Activated naive CD4-positive, alpha-beta T cell treated with anti-CD3 and anti-CD28 coated beads, Interleukin-2, amount 50 U/mL, for 24 hours (primary cell): ENCODE measurements at regions not wholly inside any gene's neighbourhood (a gene's known extent, or its start where the extent isn't known, plus 50 kb on each side); places are given as distances from the start of the nearest gene placed in this dataset.
"Not testable (repeated sequence)": the region's sequence is repeated elsewhere in the genome, so short reads cannot be mapped to it uniquely, and the experiment has no call there.

Experiments used
- H3K27ac Mint-ChIP-seq: one replicate; pipeline ENCODE4 v1.8.0; 2021; ENCODE audit warnings: mild to moderate bottlenecking, mixed read lengths
- H3K27me3 Mint-ChIP-seq: one replicate; pipeline ENCODE4 v1.8.0; 2021; ENCODE audit warnings: mixed read lengths
- H3K36me3 Mint-ChIP-seq: one replicate; pipeline ENCODE4 v1.8.0; 2021; ENCODE audit warnings: mixed read lengths
- H3K4me1 Mint-ChIP-seq: one replicate; pipeline ENCODE4 v1.8.0; 2021; ENCODE audit warnings: mixed read lengths
- H3K4me3 Mint-ChIP-seq: one replicate; pipeline ENCODE4 v1.8.0; 2021; ENCODE audit warnings: mild to moderate bottlenecking, mixed read lengths
- H3K9me3 Mint-ChIP-seq: one replicate; pipeline ENCODE4 v1.8.0; 2021; ENCODE audit warnings: mixed read lengths

DNA sequence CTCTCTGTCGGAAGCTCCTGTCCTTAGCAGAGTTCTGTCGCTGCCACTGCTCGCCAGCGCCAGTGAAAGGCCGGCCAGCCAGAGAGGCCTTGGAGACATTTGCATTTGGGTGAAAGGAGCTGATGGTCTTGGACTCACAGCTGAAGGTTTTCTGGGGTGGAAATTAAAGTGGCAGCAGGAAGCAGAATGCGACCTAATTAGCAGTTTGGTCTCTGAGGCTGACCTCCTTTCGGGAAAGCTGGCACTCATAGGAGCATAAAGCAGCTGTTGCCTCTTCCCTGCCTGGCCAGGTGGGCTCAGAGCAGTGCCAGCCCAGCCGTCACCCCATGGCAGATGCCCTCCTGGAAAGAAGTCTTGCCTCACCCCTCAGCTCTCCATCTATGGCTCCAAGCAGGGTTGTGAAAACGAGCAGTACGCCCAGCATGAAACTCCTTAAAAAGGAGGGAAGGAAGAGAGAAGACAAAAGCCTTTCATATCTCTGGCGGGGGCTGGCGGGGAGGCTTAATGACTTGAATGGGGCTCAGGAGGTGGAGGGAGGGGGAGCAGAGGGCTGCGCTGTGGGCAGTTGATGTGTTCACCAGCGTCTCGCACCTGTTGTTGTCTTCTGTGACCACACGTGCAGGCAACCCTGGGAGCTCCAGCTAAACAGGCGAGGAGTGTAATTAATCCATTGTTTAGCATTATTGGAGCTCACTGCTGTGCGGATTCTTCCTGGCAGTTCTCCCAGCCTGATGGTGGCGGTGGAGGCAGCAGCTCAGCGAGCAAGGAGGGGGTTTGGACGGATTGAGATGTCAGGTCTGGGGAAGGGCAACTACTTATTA lies 264.0 kb downstream of the MID1IP1 start:
- Mint-ChIP-seq H3K9me3 (no peaks in the 10 kb centered on the region), H3K27me3 (no peaks in the 10 kb centered on the region), H3K4me3 (no peak overlapping the region), H3K4me1 (no peaks in the 10 kb centered on the region), H3K36me3 (no peaks in the 10 kb centered on the region), H3K27ac (no peak overlapping the region)

DNA sequence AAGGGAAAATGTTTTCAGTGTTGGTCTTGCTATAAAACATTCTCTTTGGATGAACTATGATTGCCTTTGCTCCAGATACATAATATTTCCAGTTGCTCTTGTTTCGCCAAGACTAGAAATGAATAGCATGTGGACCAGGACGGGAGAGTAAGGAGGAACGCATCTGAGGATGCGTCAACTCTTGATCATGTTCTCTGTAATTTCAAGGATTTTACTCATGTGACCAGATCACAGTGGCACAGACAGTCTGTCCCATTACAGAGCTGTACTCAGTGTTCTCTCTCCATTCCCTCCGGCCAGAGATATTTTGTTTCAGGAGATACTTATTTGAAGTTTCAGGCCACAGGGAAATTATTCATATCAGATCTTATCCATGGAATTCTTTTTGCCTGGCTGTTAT lies 266.6 kb downstream of the MID1IP1 start:
- H3K36me3 Mint-ChIP-seq = no peaks in the 10 kb centered on the region
- H3K9me3 Mint-ChIP-seq = no peaks in the 10 kb centered on the region
- H3K4me1 Mint-ChIP-seq = no peaks in the 10 kb centered on the region
- H3K27ac Mint-ChIP-seq = no peak overlapping the region
- no peak overlapping the region for H3K4me3 Mint-ChIP-seq
- no peaks in the 10 kb centered on the region for H3K27me3 Mint-ChIP-seq

DNA sequence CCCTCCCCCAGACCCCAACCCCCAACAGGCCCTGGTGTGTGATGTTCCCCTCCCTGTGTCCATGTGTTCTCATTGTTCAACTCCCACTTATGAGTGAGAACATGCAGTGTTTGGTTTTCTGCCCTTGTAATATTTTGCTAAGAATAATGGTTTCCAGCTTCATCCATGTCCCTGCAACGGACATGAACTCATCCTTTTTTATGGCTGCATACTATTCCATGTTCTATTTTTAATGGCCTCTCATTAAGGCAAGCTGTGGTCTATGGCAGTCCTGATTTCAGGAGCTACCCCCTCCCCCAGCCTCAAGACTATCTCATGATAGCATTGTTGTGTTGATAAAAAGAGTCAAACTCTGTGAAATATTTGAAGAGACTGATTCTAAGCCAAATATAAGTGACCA lies 267.4 kb downstream of the MID1IP1 start:
- H3K27me3 Mint-ChIP-seq, H3K27ac Mint-ChIP-seq, H3K4me3 Mint-ChIP-seq, H3K36me3 Mint-ChIP-seq, H3K9me3 Mint-ChIP-seq, H3K4me1 Mint-ChIP-seq: not testable (repeated sequence)

DNA sequence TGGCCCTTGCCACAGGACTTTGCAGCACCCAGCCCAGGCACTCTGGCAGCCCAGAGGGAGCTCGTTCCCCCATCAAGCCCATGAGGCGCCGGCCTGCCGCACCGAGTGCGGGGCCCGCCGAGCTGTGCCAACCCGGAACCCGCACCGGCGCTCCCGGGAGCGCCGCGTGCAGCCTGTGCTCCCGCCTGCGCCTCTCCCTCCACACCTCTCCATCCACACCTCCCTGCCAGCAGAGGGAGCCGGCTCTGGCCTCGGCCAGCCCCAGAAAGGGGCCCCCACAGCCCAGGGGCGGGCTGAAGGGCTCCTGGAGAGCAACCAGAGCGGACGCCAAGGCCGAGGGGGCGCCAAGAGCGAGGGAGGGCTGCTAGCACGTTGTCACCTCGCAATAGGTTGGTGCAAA lies 268.8 kb downstream of the MID1IP1 start:
- Mint-ChIP-seq H3K4me1 (no peaks in the 10 kb centered on the region), H3K9me3 (no peaks in the 10 kb centered on the region), H3K27ac (no peak overlapping the region), H3K4me3 (no peak overlapping the region), H3K27me3 (no peaks in the 10 kb centered on the region), H3K36me3 (no peaks in the 10 kb centered on the region)

DNA sequence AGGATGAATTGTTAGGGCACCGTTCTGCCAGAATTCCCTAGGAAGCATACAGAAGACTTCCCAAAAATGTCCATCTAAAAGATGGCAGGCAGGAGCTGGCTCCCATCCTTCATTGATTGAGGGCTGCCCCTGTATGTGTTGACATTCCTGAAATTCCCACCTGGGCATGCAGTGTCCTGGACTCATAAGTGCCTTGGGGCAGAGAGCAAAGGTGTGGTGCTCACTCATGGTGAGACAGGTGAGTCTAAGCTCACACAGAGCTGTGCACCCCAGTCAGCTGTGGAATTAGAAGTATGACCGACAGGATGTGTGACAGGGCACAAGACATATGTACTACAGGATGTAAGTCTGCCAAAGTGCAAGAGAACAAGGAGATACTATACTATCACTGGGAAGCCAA lies 271.9 kb downstream of the MID1IP1 start:
- H3K4me1 Mint-ChIP-seq = no peaks in the 10 kb centered on the region
- no peak overlapping the region for H3K4me3 Mint-ChIP-seq
- H3K27ac Mint-ChIP-seq = no peak overlapping the region

DNA sequence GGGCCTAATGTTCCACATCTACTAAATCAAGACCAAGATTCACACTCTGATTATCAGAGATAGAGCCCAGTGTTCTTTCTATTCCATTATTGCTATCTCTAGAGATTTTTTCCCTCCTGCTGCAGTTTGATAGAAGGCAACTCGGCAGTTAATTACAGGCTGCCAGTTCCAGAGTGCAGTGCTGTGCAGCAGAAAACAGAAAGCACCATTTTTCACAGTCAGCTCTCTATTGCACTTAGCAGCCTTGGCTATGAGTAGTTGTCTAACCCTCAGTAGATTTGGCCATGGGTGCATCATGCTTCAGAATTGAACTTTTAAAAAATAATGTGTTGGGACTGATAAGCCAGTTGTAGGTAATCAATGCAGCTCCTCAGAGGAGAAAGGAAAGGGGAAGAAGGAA lies 295.3 kb downstream of the MID1IP1 start:
- no peaks in the 10 kb centered on the region for H3K9me3 Mint-ChIP-seq
- no peak overlapping the region for H3K4me3 Mint-ChIP-seq
- no peaks in the 10 kb centered on the region for H3K27me3 Mint-ChIP-seq
- no peaks in the 10 kb centered on the region for H3K4me1 Mint-ChIP-seq
- no peaks in the 10 kb centered on the region for H3K36me3 Mint-ChIP-seq
- H3K27ac Mint-ChIP-seq = no peak overlapping the region

More for the DNA sequence above, 271.9 kb downstream of the MID1IP1 start:
- Mint-ChIP-seq H3K9me3 (no peaks in the 10 kb centered on the region), H3K36me3 (no peaks in the 10 kb centered on the region), H3K27me3 (no peaks in the 10 kb centered on the region)

DNA sequence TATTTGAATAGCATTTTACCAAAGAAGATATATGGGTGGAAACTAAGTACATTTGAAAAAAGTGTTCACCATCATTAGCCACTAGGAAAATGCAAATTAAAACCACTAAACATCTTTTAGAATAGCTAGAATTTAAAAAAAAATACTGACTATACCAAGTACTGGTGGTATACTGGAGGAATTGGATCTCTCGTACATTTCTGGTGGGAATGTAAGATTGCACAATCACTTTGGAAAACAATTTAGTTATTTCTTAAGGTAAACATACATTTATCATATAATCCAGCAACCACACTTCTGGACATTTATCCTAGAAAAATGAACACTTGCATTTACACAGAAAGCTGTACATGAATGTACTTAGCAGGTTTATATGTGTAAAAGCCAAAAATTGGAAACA lies 303.5 kb downstream of the MID1IP1 start:
- H3K27ac Mint-ChIP-seq = no peak overlapping the region
- no peak overlapping the region for H3K4me3 Mint-ChIP-seq
- H3K36me3 Mint-ChIP-seq = no peaks in the 10 kb centered on the region
- H3K27me3 Mint-ChIP-seq = no peaks in the 10 kb centered on the region
- H3K9me3 Mint-ChIP-seq = peaks cover 2% of the 10 kb centered on the region
- no peaks in the 10 kb centered on the region for H3K4me1 Mint-ChIP-seq

DNA sequence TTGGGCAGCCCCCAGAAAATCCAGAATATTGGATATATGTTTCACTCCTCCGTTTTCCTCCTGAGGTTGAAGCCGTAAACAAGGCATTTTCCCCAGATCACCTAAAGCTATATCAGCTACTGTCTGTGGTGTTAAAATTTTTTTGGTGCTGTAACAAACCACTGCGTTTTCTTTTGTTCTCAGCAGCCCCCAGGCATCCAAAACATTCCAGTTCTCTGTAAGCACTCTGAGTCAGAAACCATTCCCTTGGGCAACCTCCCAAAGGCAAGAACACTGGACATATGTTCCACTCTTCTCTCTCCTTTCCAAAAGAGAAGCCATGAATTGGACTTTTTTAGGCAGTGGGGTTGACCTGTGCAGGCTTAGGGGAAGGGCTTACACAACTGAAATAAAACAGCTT lies 310.9 kb downstream of the MID1IP1 start:
- H3K27ac Mint-ChIP-seq = no peak overlapping the region
- peaks cover 2% of the 10 kb centered on the region for H3K36me3 Mint-ChIP-seq
- peaks cover 2% of the 10 kb centered on the region for H3K27me3 Mint-ChIP-seq
- H3K9me3 Mint-ChIP-seq = peaks cover 11% of the 10 kb centered on the region
- H3K4me3 Mint-ChIP-seq = no peak overlapping the region
- H3K4me1 Mint-ChIP-seq = no peaks in the 10 kb centered on the region

DNA sequence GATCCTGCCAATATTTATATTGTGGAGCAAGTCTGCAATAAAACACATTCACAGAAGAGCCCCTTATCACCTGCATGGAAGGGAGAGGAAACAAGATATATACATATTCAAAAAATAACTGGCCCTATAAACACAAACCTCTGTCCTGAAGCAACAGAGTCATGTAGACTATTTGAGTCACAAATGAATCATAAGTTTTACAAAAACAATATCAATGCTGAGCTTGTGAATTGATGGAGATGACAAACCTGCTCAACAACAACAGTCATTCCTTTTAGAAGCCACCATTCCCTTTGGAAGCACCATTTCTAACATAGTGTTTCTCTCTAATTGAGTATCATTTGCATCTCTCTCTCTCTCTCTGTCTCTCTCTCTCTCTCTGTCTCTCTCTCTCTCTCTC lies 313.9 kb downstream of the MID1IP1 start:
- Mint-ChIP-seq H3K36me3 (peaks cover 2% of the 10 kb centered on the region), H3K27ac (no peak overlapping the region), H3K4me3 (no peak overlapping the region), H3K4me1 (no peaks in the 10 kb centered on the region), H3K9me3 (peaks cover 5% of the 10 kb centered on the region), H3K27me3 (peaks cover 2% of the 10 kb centered on the region)

DNA sequence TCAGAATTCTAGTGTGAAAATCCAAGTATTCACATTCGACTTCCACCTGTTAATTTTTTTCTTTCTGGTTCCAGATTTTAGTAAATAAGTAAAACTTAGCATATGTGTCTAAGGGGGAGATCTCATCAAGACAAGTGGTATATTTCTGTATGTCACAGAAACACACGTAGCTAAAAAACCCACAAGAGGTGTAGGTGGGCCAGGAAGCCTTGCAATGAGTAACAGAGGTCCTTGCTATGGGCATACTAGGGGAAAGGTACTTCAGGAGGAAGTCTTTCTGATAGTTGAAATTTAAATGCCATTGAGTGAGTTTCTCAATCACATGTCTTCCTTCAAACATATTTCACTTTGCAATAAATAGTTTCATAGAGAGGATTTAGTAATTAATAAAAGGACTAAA lies 315.8 kb downstream of the MID1IP1 start:
- peaks cover 2% of the 10 kb centered on the region for H3K27me3 Mint-ChIP-seq
- H3K27ac Mint-ChIP-seq = no peak overlapping the region
- H3K36me3 Mint-ChIP-seq = no peaks in the 10 kb centered on the region

DNA sequence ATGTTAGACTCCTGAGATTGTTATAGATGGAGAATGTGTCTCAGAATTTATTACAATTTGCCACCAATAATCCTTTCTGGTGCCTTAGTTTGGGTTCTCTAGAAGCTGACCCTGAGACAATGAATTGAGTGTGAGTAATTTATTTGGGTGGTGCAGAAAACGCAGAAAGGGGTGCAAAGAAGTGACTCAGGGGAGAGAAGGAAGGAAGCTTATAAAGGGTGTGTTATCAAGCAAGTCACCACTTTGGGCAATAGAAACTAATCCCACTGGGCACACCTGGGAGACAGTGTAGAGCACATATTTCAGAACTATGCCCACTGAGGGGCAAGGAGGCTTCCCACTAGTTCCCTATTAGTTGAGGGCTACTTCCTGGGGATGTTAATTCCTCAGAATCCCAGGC lies 320.6 kb downstream of the MID1IP1 start:
- Mint-ChIP-seq H3K27me3 (no peaks in the 10 kb centered on the region), H3K36me3 (no peaks in the 10 kb centered on the region), H3K27ac (no peak overlapping the region), H3K4me3 (no peak overlapping the region), H3K9me3 (no peaks in the 10 kb centered on the region), H3K4me1 (no peaks in the 10 kb centered on the region)

More for the DNA sequence above, 315.8 kb downstream of the MID1IP1 start:
- no peaks in the 10 kb centered on the region for H3K4me1 Mint-ChIP-seq
- H3K4me3 Mint-ChIP-seq = no peak overlapping the region
- no peaks in the 10 kb centered on the region for H3K9me3 Mint-ChIP-seq

DNA sequence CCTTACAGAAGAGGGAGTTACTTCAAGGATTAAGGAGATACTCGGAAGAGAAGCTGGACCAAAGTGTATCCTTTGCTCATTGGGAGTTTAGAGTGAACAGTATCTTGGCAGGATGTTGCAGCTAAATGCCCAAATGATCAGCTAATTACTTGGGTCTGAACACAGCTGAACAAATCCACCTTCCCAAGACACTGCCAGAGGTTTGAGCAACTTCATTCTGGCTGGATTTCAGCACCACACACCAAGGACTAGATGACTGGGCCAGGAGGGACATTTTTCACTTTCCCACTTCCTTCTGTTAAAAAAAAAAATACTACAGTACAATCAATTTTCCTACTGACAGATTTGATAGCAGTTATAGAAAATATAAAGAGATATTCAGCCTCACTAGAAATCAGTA lies 324.6 kb downstream of the MID1IP1 start:
- Mint-ChIP-seq H3K9me3 (no peaks in the 10 kb centered on the region), H3K4me3 (no peak overlapping the region), H3K4me1 (no peaks in the 10 kb centered on the region), H3K27ac (no peak overlapping the region), H3K36me3 (no peaks in the 10 kb centered on the region), H3K27me3 (no peaks in the 10 kb centered on the region)

DNA sequence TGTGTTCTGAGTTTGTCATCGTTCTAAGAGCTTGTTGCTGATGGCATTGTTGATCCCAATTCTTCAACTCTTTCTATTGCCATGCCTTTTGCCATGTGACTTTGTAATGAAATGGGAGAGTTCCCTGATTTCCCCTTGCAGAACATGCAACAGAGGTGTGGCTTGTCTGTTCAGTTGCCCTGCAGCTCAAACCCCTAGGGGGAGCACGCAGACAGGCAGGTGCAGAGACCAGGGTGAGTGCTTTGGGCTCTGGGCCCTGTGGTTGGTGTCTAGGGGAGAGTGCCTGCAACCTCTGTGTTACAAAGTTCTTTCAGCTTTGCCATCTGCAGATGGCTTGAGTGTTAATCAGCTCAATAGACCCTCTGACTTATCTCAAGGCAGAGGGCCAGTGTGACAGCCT lies 332.7 kb downstream of the MID1IP1 start:
- Mint-ChIP-seq H3K27me3 (no peaks in the 10 kb centered on the region), H3K4me3 (no peak overlapping the region), H3K36me3 (no peaks in the 10 kb centered on the region), H3K4me1 (no peaks in the 10 kb centered on the region), H3K27ac (no peak overlapping the region), H3K9me3 (no peaks in the 10 kb centered on the region)

DNA sequence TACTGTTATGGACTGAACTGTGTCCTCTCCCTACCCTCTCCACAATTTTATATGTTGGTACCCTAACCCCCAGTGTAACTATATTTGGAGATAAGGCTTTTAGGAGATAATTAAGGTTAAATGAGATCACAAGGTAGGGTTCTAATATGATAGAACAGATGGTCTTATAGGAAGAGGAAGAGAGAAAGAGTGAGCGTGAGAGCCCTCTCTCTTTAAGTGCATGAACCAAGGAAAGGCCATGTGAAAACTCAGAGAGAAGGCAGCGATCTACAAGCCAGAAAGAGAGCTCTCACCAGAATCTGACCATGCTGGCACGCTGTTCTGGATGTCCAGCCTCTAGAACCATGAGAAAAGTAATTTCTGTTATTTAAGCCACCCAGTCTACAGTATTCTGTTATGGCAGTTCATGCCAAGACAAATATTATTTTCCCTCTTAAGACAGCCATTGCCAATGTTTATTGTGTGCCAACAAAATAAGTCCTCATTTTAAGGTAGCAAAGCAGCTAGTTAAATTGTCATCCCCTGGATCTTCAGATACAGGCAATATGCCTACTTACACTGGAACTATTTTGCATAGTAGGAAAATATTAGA lies 336.2 kb downstream of the MID1IP1 start:
- no peaks in the 10 kb centered on the region for H3K36me3 Mint-ChIP-seq
- no peak overlapping the region for H3K27ac Mint-ChIP-seq
- H3K4me1 Mint-ChIP-seq = no peaks in the 10 kb centered on the region
- H3K4me3 Mint-ChIP-seq = no peak overlapping the region
- no peaks in the 10 kb centered on the region for H3K9me3 Mint-ChIP-seq
- H3K27me3 Mint-ChIP-seq = no peaks in the 10 kb centered on the region

DNA sequence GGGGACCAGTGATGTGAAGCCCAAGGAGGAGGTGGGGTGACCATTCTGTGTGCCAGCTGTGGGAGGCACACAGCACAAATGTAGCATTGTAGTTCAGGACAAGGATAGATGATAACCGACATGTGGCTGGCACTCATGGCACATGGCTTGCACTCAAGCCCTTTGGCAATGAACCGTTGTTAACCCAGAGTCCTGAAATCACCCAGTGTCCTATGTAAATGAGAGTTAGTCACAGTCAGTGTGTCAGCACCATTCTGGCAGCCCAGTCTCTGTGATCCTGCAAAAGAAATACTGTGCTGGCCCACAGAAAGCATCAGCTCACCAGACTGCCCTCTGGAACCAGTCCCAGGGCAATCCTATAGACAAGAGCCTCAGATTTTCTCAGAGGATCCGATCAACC lies 339.3 kb downstream of the MID1IP1 start:
- Mint-ChIP-seq H3K27me3 (no peaks in the 10 kb centered on the region), H3K36me3 (no peaks in the 10 kb centered on the region), H3K4me3 (no peak overlapping the region), H3K27ac (no peak overlapping the region), H3K9me3 (no peaks in the 10 kb centered on the region), H3K4me1 (no peaks in the 10 kb centered on the region)

DNA sequence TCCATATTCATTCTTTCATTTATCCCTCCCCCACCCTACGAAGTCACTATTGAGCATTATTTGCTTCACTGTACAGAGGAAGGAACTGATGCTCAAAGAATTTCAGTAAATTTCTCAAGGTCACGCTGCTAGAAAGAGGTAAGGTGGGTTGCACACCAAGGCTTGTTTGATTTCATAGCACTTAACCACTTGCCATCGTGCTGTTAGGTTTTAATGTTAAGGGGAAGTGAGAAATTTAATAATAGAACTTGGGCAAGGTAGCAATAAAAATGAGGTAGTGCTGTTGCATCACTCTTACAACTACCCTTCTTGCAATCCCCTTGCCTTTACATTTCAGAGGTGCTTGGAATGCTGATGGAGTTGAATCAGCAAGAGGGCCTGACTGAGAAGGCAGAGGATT lies 343.1 kb downstream of the MID1IP1 start:
- Mint-ChIP-seq H3K36me3 (no peaks in the 10 kb centered on the region), H3K27me3 (no peaks in the 10 kb centered on the region), H3K4me1 (no peaks in the 10 kb centered on the region), H3K27ac (no peak overlapping the region), H3K9me3 (no peaks in the 10 kb centered on the region), H3K4me3 (no peak overlapping the region)

DNA sequence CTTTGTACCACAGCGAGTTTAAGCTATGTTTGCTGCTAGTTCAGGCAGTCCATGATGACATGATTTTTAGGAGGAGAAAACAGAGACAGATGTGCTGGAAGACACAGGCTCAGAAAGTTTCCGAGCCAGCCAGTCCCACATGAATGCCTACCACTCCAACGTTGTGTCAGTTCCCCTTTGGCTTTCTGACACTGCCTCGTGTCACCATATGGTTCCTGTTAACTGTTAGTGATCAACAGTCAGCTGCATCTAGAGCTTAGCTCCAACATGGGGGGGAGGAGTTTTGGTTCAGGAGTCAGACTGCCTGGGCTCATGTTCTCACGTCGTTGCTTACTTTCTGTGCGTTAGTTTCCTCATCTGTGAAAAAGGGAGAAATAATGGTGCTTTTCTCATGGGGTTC lies 343.7 kb downstream of the MID1IP1 start:
- no peak overlapping the region for H3K4me3 Mint-ChIP-seq
- no peaks in the 10 kb centered on the region for H3K9me3 Mint-ChIP-seq
- H3K27ac Mint-ChIP-seq = no peak overlapping the region
- H3K27me3 Mint-ChIP-seq = no peaks in the 10 kb centered on the region
- no peaks in the 10 kb centered on the region for H3K36me3 Mint-ChIP-seq
- H3K4me1 Mint-ChIP-seq = peaks cover 2% of the 10 kb centered on the region
